GM13976 (cell line): ENCODE measurements at regions not wholly inside any gene's neighbourhood (a gene's known extent, or its start where the extent isn't known, plus 50 kb on each side); places are given as distances from the start of the nearest gene placed in this dataset.

Experiments used
- DNase-seq: peaks from one replicate; pipeline ENCODE4 v3.0.0; 2012; ENCODE audit warnings: low spot score
- CTCF ChIP-seq: IDR thresholded peaks from 2 replicates; pipeline ENCODE4 v1.5.1; 2012; ENCODE audit warnings: borderline replicate concordance, mild to moderate bottlenecking; ENCODE audit not compliant: insufficient read depth; ENCODE audit errors: extremely low read depth, missing control alignments, control extremely low read depth
- in situ Hi-C: fragments of 300-500 bp; cut with MboI; formaldehyde crosslinking; loops from one replicate; pipeline ENCODE4 v1.12.0; 2022; ENCODE audit warnings: low sequenced_read_pairs, mixed read lengths, inconsistent platforms; ENCODE audit not compliant: unreplicated experiment

GRCh38 chr9:103991698-103992097 lies 102.4 kb upstream of the SMC2 start:
- no peak for TF ChIP-seq CTCF
- DNase-seq: peak; percentile 17
- in situ Hi-C loops: no loop called here

- DNase-seq: no peak
- in situ Hi-C loops: no loop called here
- no peak for TF ChIP-seq CTCF
These were observed 101.0 kb upstream of the SMC2 start for GRCh38 chr9:103992938-103993579.

GRCh38 chr9:103997856-103998370 lies 96.2 kb upstream of the SMC2 start:
- DNase-seq: no peak
- no peak for TF ChIP-seq CTCF
- in situ Hi-C loops: no loop called here

- in situ Hi-C loops: no loop called here
- DNase-seq: peak; percentile 3
These were observed 94.6 kb upstream of the SMC2 start for GRCh38 chr9:103999375-104000062.

GRCh38 chr9:104009826-104010225 lies 84.3 kb upstream of the SMC2 start:
- DNase-seq: no peak
- in situ Hi-C loops: no loop called here
- TF ChIP-seq CTCF: no peak

More at GRCh38 chr9:103999375-104000062, 94.6 kb upstream of the SMC2 start:
- no peak for TF ChIP-seq CTCF

GRCh38 chr9:104022083-104022482 lies 72.0 kb upstream of the SMC2 start:
- no peak for DNase-seq
- in situ Hi-C loops: no loop called here
- no peak for TF ChIP-seq CTCF
